ENCODE measurements at regions not wholly inside any gene's neighbourhood (a gene's known extent, or its start where the extent isn't known, plus 50 kb on each side); places are given as distances from the start of the nearest gene placed in this dataset.

GRCh38 chr16:51376080-51376479 lies 225.0 kb upstream of the SALL1 start:
- TF ChIP-seq EZH2 (IDR thresholded peaks at IDR 0.05; ENCODE audit: borderline replicate concordance): no peak
- no peak for TF ChIP-seq CTCF (IDR thresholded peaks at IDR 0.05; ENCODE audit: poor library complexity)
- TF ChIP-seq EZH2phosphoT487 (IDR thresholded peaks at IDR 0.05; ENCODE audit: low read depth, severe bottlenecking, unreplicated experiment): no peak
